SU-DHL-6 (cell line): ENCODE measurements at regions not wholly inside any gene's neighbourhood (a gene's known extent, or its start where the extent isn't known, plus 50 kb on each side); places are given as distances from the start of the nearest gene placed in this dataset.

Source experiments
- EZH2phosphoT487 ChIP-seq: fragments of 200-600 bp; sonication (generic), shearing (Covaris generic); conservative IDR thresholded peaks from 2 replicates; pipeline ENCODE4 v1.6.1; 2018; ENCODE audit warnings: mild to moderate bottlenecking, antibody characterized with exemption, low read length, moderate library complexity, mixed read lengths
- TF ChIP-seq, protein P1 (sequence below): fragments of 200-600 bp; sonication (generic); IDR thresholded peaks from one replicate; pipeline ENCODE4 v1.5.1; 2017; ENCODE audit warnings: antibody characterized with exemption, mild to moderate bottlenecking, low read length, moderate library complexity; ENCODE audit not compliant: insufficient read depth, poor library complexity, severe bottlenecking

- TF ChIP-seq, protein P1, sequence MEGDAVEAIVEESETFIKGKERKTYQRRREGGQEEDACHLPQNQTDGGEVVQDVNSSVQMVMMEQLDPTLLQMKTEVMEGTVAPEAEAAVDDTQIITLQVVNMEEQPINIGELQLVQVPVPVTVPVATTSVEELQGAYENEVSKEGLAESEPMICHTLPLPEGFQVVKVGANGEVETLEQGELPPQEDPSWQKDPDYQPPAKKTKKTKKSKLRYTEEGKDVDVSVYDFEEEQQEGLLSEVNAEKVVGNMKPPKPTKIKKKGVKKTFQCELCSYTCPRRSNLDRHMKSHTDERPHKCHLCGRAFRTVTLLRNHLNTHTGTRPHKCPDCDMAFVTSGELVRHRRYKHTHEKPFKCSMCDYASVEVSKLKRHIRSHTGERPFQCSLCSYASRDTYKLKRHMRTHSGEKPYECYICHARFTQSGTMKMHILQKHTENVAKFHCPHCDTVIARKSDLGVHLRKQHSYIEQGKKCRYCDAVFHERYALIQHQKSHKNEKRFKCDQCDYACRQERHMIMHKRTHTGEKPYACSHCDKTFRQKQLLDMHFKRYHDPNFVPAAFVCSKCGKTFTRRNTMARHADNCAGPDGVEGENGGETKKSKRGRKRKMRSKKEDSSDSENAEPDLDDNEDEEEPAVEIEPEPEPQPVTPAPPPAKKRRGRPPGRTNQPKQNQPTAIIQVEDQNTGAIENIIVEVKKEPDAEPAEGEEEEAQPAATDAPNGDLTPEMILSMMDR: no peak
- no peak for TF ChIP-seq EZH2phosphoT487
Observed at GRCh38 chr5:62083661-62084060, 222.3 kb upstream of the KIF2A start.
